IMR-90 (cell line): ENCODE measurements at regions not wholly inside any gene's neighbourhood (a gene's known extent, or its start where the extent isn't known, plus 50 kb on each side); places are given as distances from the start of the nearest gene placed in this dataset.

Source experiments
- BHLHE40 ChIP-seq: fragments of 150-350 bp; IDR thresholded peaks from 2 replicates; pipeline ENCODE4 v1.6.1; 2016; ENCODE audit warnings: mild to moderate bottlenecking, low read depth, low read length
- CHD1 ChIP-seq: IDR thresholded peaks from 2 replicates; pipeline ENCODE4 v1.6.1; 2012; ENCODE audit warnings: low read depth, low read length, improper control_type of control experiment
- CTCF ChIP-seq: conservative IDR thresholded peaks from 2 replicates; pipeline ENCODE4 v1.5.1; 2012; ENCODE audit warnings: mild to moderate bottlenecking, low read depth, low read length, improper control_type of control experiment
- FOS ChIP-seq: fragments of 150-350 bp; IDR thresholded peaks from 2 replicates; pipeline ENCODE4 v1.6.1; 2016; ENCODE audit warnings: low read depth, low read length
- MAFK ChIP-seq: IDR thresholded peaks from 2 replicates; pipeline ENCODE4 v1.6.1; 2012; ENCODE audit warnings: low read depth, low read length, improper control_type of control experiment
- MAZ ChIP-seq: IDR thresholded peaks from 2 replicates; pipeline ENCODE4 v1.6.1; 2012; ENCODE audit warnings: low read depth, mild to moderate bottlenecking, low read length, improper control_type of control experiment, moderate library complexity, borderline replicate concordance
- MXI1 ChIP-seq: IDR thresholded peaks from 2 replicates; pipeline ENCODE4 v1.6.1; 2012; ENCODE audit warnings: low read depth, mild to moderate bottlenecking, low read length, moderate library complexity, borderline replicate concordance
- NFE2L2 ChIP-seq: fragments of 150-350 bp; IDR thresholded peaks from 2 replicates; pipeline ENCODE4 v1.6.1; 2016; ENCODE audit warnings: low read depth, mild to moderate bottlenecking, low read length
- POLR2A ChIP-seq: IDR thresholded peaks from 2 replicates; pipeline ENCODE4 v1.6.1; 2012; ENCODE audit warnings: mild to moderate bottlenecking, low read depth, low read length
- RAD21 ChIP-seq: IDR thresholded peaks from 2 replicates; pipeline ENCODE4 v1.6.1; 2012; ENCODE audit warnings: low read length, improper control_type of control experiment
- RCOR1 ChIP-seq: IDR thresholded peaks from 2 replicates; pipeline ENCODE4 v1.6.1; 2012; ENCODE audit warnings: mild to moderate bottlenecking, low read length, improper control_type of control experiment; ENCODE audit not compliant: insufficient replicate concordance
- SMC3 ChIP-seq: fragments of 150-350 bp; IDR thresholded peaks from 2 replicates; pipeline ENCODE4 v1.6.1; 2016; ENCODE audit warnings: low read depth, mild to moderate bottlenecking, antibody characterized with exemption, low read length, moderate library complexity
- USF2 ChIP-seq: fragments of 150-350 bp; IDR thresholded peaks from 2 replicates; pipeline ENCODE4 v1.6.1; 2017; ENCODE audit warnings: mild to moderate bottlenecking, antibody characterized with exemption, low read length, low read depth

- TF ChIP-seq FOS (no peak), POLR2A (no peak), CTCF (no peak), SMC3 (no peak), NFE2L2 (no peak), MXI1 (no peak), CHD1 (no peak), MAZ (no peak), MAFK (no peak), RCOR1 (no peak), RAD21 (no peak), USF2 (no peak), BHLHE40 (no peak)
These were observed 251.0 kb downstream of the PTPRU start for GRCh38 chr1:29487291-29487690.
